SU-DHL-6 (cell line): ENCODE measurements at regions not wholly inside any gene's neighbourhood (a gene's known extent, or its start where the extent isn't known, plus 50 kb on each side); places are given as distances from the start of the nearest gene placed in this dataset.

Source experiments
- H2AFZ ChIP-seq: fragments of 200-600 bp; sonication (generic); 2 replicates; pipeline ENCODE4 v1.6.1; 2014; ENCODE audit warnings: low read depth, mild to moderate bottlenecking, moderate library complexity, mixed read lengths, antibody characterized with exemption, low read length; ENCODE audit not compliant: severe bottlenecking
- H3F3A ChIP-seq: fragments of 200-600 bp; shearing (Covaris generic); 2 replicates; pipeline ENCODE4 v1.6.0; 2016; ENCODE audit warnings: antibody characterized with exemption, mild to moderate bottlenecking; ENCODE audit not compliant: insufficient read depth
- H3K27ac ChIP-seq: fragments of 200-600 bp; sonication (generic); 2 replicates; pipeline ENCODE4 v1.5.1; 2016; ENCODE audit warnings: low read depth, mild to moderate bottlenecking, low read length, moderate library complexity, mixed read lengths
- H3K27me3 ChIP-seq: fragments of 200-600 bp; sonication (generic), shearing (Covaris generic); 2 replicates; pipeline ENCODE4 v1.6.0; 2014; ENCODE audit warnings: mild to moderate bottlenecking, low read length
- H3K36me3 ChIP-seq: fragments of 200-600 bp; sonication (generic); 2 replicates; pipeline ENCODE4 v1.6.1; 2014; ENCODE audit warnings: mild to moderate bottlenecking, low read length, mixed read lengths
- H3K4me2 ChIP-seq: fragments of 300-600, 200-600 bp; shearing (Covaris generic), sonication (generic); 2 replicates; pipeline ENCODE4 v1.6.0; 2014; ENCODE audit warnings: low read length, low read depth, mild to moderate bottlenecking; ENCODE audit not compliant: poor library complexity, severe bottlenecking
- H3K4me3 ChIP-seq: fragments of 200-600 bp; sonication (generic); 2 replicates; pipeline ENCODE4 v1.5.1; 2014; ENCODE audit warnings: antibody characterized with exemption, low read length, mild to moderate bottlenecking, mixed read lengths; ENCODE audit not compliant: insufficient read depth, poor library complexity, severe bottlenecking
- H3K79me2 ChIP-seq: fragments of 200-600 bp; sonication (generic); 2 replicates; pipeline ENCODE4 v1.6.1; 2014; ENCODE audit warnings: mild to moderate bottlenecking, low read length, moderate library complexity; ENCODE audit not compliant: insufficient read depth
- H3K9ac ChIP-seq: fragments of 200-600 bp; sonication (generic); 2 replicates; pipeline ENCODE4 v1.7.0; 2014; ENCODE audit warnings: mild to moderate bottlenecking, low read length
- H3K9me2 ChIP-seq: fragments of 200-600 bp; sonication (generic); replicated peaks from 2 replicates; pipeline ENCODE4 v1.6.1; 2014; ENCODE audit warnings: low read length; ENCODE audit not compliant: insufficient read depth
- H3K9me3 ChIP-seq: fragments of 200-600 bp; sonication (generic); 2 replicates; pipeline ENCODE4 v1.6.1; 2014; ENCODE audit warnings: low read length, mixed read lengths; ENCODE audit not compliant: insufficient read depth
- H4K20me1 ChIP-seq: fragments of 200-600 bp; sonication (generic); 2 replicates; pipeline ENCODE4 v1.6.1; 2014; ENCODE audit warnings: low read depth, mild to moderate bottlenecking, antibody characterized with exemption, low read length, moderate library complexity, mixed read lengths
- CTCF ChIP-seq: fragments of 200-600 bp; sonication (generic); IDR thresholded peaks from one replicate; pipeline ENCODE4 v1.5.1; 2017; ENCODE audit warnings: antibody characterized with exemption, mild to moderate bottlenecking, low read length, moderate library complexity; ENCODE audit not compliant: insufficient read depth, poor library complexity, severe bottlenecking
- EZH2phosphoT487 ChIP-seq: fragments of 200-600 bp; sonication (generic), shearing (Covaris generic); conservative IDR thresholded peaks from 2 replicates; pipeline ENCODE4 v1.6.1; 2018; ENCODE audit warnings: mild to moderate bottlenecking, antibody characterized with exemption, low read length, moderate library complexity, mixed read lengths

- no peak overlapping the region for H3K9ac ChIP-seq
- no peak overlapping the region for H3K4me2 ChIP-seq
- H4K20me1 ChIP-seq, result no peaks in the 10 kb centered on the region
- no peaks in the 10 kb centered on the region for H3K27me3 ChIP-seq
- H3K9me2 ChIP-seq, result no peaks in the 10 kb centered on the region
- no peaks in the 10 kb centered on the region for H3K9me3 ChIP-seq
- H3F3A ChIP-seq, result no peaks in the 10 kb centered on the region
- H2AFZ ChIP-seq, result no peak overlapping the region
- H3K36me3 ChIP-seq, result no peaks in the 10 kb centered on the region
- no peaks in the 10 kb centered on the region for H3K79me2 ChIP-seq
- no peak overlapping the region for H3K4me3 ChIP-seq
- TF ChIP-seq EZH2phosphoT487 (no peak), CTCF (no peak)
- no peak overlapping the region for H3K27ac ChIP-seq
These were observed 490.0 kb downstream of the PCDH20 start for GRCh38 chr13:60925686-60926085.

- Histone ChIP-seq H3K79me2 (no peaks in the 10 kb centered on the region), H3K4me3 (no peak overlapping the region), H3K27me3 (no peaks in the 10 kb centered on the region), H3K9ac (no peak overlapping the region), H3K4me2 (no peak overlapping the region), H3K36me3 (no peaks in the 10 kb centered on the region), H4K20me1 (no peaks in the 10 kb centered on the region), H2AFZ (no peak overlapping the region), H3K27ac (no peak overlapping the region), H3K9me2 (no peaks in the 10 kb centered on the region), H3F3A (no peaks in the 10 kb centered on the region), H3K9me3 (no peaks in the 10 kb centered on the region)
- TF ChIP-seq EZH2phosphoT487 (no peak), CTCF (no peak)
These were observed 490.8 kb downstream of the PCDH20 start for GRCh38 chr13:60924856-60925255.

GRCh38 chr13:60922576-60923231 lies 492.9 kb downstream of the PCDH20 start:
- H3K9me3 ChIP-seq, result no peaks in the 10 kb centered on the region
- H3K27me3 ChIP-seq, result no peaks in the 10 kb centered on the region
- H3K27ac ChIP-seq, result no peak overlapping the region
- no peak for TF ChIP-seq CTCF
- H2AFZ ChIP-seq, result no peak overlapping the region
- no peaks in the 10 kb centered on the region for H3K79me2 ChIP-seq
- no peaks in the 10 kb centered on the region for H3K36me3 ChIP-seq
- no peak overlapping the region for H3K4me3 ChIP-seq
- no peaks in the 10 kb centered on the region for H3K9me2 ChIP-seq
- H3F3A ChIP-seq, result no peaks in the 10 kb centered on the region
- no peaks in the 10 kb centered on the region for H4K20me1 ChIP-seq
- H3K9ac ChIP-seq, result no peak overlapping the region
- H3K4me2 ChIP-seq, result no peak overlapping the region

- no peak for TF ChIP-seq EZH2phosphoT487
- no peak for TF ChIP-seq CTCF
- H3K9me2 ChIP-seq, result no peaks in the 10 kb centered on the region
- H3F3A ChIP-seq, result no peaks in the 10 kb centered on the region
- H2AFZ ChIP-seq, result no peak overlapping the region
- no peak overlapping the region for H3K4me3 ChIP-seq
- no peaks in the 10 kb centered on the region for H3K36me3 ChIP-seq
- no peaks in the 10 kb centered on the region for H3K9me3 ChIP-seq
- H3K27me3 ChIP-seq, result no peaks in the 10 kb centered on the region
- no peak overlapping the region for H3K9ac ChIP-seq
- no peak overlapping the region for H3K27ac ChIP-seq
- no peaks in the 10 kb centered on the region for H3K79me2 ChIP-seq
- no peaks in the 10 kb centered on the region for H4K20me1 ChIP-seq
- H3K4me2 ChIP-seq, result no peak overlapping the region
These were observed 496.8 kb downstream of the TDRD3 start for GRCh38 chr13:60893801-60894200.
